ENCODE measurements at regions not wholly inside any gene's neighbourhood (a gene's known extent, or its start where the extent isn't known, plus 50 kb on each side); places are given as distances from the start of the nearest gene placed in this dataset.

DNA sequence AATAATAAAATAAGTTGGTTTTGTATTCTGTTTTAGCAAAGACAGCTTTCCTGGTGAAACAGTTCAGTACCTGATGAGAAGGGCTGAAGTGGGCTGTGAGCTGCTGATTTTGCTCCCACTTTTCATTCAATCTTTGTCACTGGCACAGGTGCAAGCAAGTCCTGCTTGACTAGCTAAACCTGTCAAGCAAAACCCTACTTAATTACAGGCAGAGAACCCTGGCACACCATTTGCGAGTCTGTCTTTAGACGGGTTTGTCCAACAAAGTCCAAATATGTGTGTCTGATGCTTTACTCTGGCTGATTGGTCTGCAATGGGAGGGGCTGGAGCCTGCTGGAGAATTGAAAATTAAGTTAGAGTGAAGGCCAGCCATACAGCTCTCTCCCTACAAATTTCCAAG is 267.2 kb downstream of the EPHA4 start:
- no peak for TF ChIP-seq CTCF (IDR thresholded peaks at IDR 0.05)
- TF ChIP-seq POLR2A (IDR thresholded peaks at IDR 0.05), result no peak

Measured in thyroid gland (tissue), 4 donors.